Renal cortex interstitium (tissue), 11 donors: ENCODE measurements at regions not wholly inside any gene's neighbourhood (a gene's known extent, or its start where the extent isn't known, plus 50 kb on each side); places are given as distances from the start of the nearest gene placed in this dataset.
"Not testable (repeated sequence)": the region's sequence is repeated elsewhere in the genome, so short reads cannot be mapped to it uniquely, and the experiment has no call there.

Experiments used
- DNase-seq, 11 donors: peaks; one replicate each; pipeline ENCODE4 v3.0.0-alpha.2; 2013; ENCODE audit warnings: low read depth in 9 of 11, low spot score in 4 of 11; ENCODE audit errors: extremely low read depth in 1 of 11

DNA sequence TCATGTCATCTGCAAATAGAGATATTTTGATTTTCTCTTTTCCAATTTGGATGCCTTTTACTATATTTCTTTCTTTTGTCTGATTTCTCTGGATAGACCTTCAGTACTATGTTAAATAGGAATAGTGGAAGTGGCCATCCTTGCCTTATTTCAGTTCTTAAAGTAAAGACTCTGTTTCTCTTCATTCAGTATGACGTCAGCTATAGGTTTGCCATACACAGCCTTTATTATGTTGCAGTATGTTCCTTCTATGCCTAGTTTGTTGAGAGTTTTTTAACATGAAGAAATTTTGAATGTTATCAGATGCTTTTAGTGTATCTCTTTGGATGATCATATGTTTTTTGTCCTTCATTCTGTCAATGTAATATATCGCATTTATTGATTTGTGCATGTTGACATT lies 566.7 kb upstream of the ROBO1 start:
- DNase-seq, result no peak

- no peak for DNase-seq
These were observed 563.8 kb upstream of the ROBO1 start for GRCh38 chr3:80331494-80332170.

GRCh38 chr3:80314541-80314940 lies 546.7 kb upstream of the ROBO1 start:
- not testable (repeated sequence) for DNase-seq

- DNase-seq, result no peak
These were observed 540.8 kb upstream of the ROBO1 start for GRCh38 chr3:80308637-80309036.

GRCh38 chr3:80307844-80308243 lies 540.0 kb upstream of the ROBO1 start:
- no peak for DNase-seq

DNA sequence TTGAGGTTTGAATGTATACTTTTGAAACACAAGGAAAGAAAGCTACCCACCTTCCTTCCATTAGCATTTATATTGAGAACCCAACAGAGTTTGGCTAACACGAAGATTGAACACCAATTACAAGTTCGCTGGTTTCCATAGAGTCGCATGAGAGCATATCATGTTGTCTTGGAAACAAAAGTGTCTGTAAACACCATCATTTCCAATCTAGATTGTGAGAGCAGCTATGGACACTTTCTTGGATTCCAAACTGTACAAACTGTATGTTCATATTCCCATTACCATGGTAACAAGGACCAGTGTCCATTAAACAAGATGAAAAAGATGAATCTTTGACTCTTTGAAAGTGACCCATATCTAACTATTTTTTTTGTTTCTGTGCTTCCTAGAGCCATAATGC lies 529.9 kb upstream of the ROBO1 start:
- no peak for DNase-seq

- peak in 4 of 11 donors; percentile 6 to 25 (median 16) for DNase-seq
These were observed 517.6 kb upstream of the ROBO1 start for GRCh38 chr3:80285388-80285787.

DNA sequence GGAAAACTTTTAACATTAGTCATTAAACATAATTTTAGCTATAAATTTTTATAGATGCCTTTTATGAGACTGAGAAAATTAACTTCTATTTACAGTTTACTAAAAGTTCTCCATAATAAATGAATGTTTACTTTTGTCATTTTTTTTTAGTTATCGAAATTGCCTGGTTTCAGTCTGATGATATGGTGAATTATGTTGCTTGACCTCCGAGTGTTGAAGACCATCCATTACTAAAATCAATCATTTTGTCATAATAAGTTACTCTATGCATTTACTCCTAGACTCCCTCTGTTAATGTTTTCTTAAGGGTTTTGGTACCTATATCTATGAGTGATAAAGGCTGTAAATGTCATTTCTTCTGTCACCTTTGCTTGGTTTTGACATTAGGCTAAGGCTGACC lies 516.0 kb upstream of the ROBO1 start:
- no peak for DNase-seq

DNA sequence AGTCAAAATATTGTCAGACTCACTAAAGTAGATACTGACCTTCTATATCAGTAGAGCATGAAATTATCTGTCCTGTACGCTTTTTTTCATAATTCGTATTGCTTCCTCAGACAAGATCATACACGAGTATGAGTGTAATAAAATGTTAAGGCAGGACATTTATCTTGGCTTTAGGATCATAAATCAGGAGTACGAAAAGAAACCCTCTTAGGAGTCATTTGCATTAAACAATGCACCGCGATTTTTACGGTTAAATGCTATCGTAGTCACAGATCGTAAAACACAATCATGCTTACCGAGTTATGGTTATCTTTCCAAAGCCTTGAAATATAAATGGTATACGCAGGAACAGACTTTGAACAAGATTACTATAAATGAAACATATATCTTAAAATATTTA lies 510.3 kb upstream of the ROBO1 start:
- no peak for DNase-seq

GRCh38 chr3:80275120-80275519 lies 507.3 kb upstream of the ROBO1 start:
- DNase-seq, result no peak

- DNase-seq, result no peak
These were observed 495.5 kb upstream of the ROBO1 start for GRCh38 chr3:80263260-80263659.

- no peak for DNase-seq
These were observed 493.3 kb upstream of the ROBO1 start for GRCh38 chr3:80261082-80261481.

DNA sequence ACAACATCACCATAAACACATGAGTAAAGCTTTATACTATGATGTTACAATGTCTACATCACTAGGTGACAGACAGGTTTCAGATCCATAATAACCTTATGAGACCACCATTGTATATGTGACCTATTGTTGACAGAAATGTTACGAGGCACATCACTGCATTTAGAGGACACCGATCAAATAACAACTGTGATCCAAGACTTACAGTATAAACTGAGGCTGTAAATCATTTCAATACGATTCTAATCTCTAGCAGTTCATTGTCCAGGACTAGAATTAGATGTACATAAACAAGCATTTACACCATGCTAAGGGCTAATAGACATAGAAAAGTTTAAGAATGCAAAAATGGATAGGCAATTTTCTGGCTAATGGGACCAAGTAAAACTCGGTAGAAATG lies 491.9 kb upstream of the ROBO1 start:
- DNase-seq, result no peak

DNA sequence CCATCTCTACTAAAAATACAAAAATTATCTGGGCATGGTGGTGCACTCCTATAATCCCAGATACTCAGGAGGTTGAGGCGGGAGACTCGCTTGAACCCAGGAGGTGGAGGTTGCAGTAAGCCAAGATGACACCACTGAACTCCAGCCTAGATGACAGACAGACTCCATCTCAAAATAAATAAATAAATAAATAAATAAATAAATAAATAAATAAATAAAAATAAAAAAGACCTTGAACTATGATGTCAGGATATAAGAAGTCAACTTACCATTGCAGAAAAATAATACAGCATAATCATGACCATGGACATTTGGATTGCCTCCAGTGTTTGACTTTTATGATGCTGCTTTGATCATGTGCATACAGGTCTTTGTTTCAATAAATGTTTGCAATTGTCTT lies 484.3 kb upstream of the ROBO1 start:
- DNase-seq, result no peak

DNA sequence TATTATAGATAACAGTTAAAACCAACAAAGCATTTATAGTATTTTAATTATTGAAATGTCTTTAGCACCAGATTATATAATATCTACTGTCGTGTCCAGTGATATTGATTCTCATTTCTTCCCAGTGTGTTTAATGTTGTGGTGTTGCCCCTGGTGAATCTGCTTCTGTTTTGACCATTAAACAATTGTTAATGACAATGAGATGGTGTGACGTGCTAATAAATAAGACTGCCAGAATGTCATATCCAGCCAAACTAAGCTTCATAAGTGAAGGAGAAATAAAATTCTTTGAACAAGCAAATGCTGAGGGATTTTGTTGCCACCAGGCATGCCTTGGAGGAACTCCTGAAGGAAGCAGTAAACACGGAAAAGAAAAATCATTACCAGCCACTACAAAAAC lies 480.0 kb upstream of the ROBO1 start:
- DNase-seq, result no peak

GRCh38 chr3:80244390-80244789 lies 476.6 kb upstream of the ROBO1 start:
- DNase-seq, result no peak

- DNase-seq, result no peak
These were observed 474.0 kb upstream of the ROBO1 start for GRCh38 chr3:80241791-80242190.

DNA sequence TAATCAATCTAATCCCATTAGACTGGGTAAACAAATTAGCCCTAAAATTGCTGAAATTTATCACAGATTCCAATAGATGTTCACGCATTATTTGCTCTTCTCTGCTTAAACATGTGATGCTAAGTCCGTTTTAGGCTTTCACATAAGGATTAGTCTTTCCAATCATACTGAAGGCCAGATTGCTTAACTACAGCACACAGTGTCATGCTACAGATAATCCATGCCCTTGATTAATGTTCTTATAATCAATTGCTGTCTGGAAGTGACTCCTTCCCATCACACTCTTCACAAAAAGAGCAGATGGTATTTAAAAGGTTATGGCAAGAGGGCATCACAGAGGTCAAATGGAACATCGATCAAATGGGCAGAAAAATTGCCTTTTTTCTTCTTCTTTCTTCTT lies 471.5 kb upstream of the ROBO1 start:
- no peak for DNase-seq

GRCh38 chr3:80238606-80239005 lies 470.8 kb upstream of the ROBO1 start:
- DNase-seq, result no peak

GRCh38 chr3:80238152-80238551 lies 470.4 kb upstream of the ROBO1 start:
- peak in 1 of 11 donors; percentile 12 for DNase-seq

GRCh38 chr3:80234706-80235105 lies 466.9 kb upstream of the ROBO1 start:
- no peak for DNase-seq

DNA sequence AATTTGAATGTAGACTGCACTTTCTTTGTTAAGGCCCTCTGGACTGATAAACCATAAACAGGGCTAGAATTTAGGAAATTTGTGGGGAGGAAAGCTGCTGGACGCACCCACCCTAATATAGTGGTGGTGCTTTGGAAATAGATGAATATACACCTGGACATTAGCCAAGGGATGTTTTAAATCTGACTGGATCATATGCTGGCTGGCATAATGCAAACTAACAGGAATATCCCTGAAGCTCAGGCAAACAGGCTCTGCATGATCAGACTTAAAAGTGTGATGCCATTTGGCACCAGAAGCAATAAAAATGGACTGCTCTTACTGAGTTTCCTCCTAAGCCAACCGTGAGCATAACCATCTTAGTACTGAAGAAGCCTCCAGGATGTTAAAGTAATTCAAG lies 465.8 kb upstream of the ROBO1 start:
- DNase-seq, result no peak
